IMR-90 (cell line): ENCODE measurements at regions not wholly inside any gene's neighbourhood (a gene's known extent, or its start where the extent isn't known, plus 50 kb on each side); places are given as distances from the start of the nearest gene placed in this dataset.

Experiments
- BHLHE40 ChIP-seq: fragments of 150-350 bp; IDR thresholded peaks from 2 replicates; pipeline ENCODE4 v1.6.1; 2016; ENCODE audit warnings: mild to moderate bottlenecking, low read depth, low read length
- CEBPB ChIP-seq: IDR thresholded peaks from 2 replicates; pipeline ENCODE4 v1.6.1; 2012; ENCODE audit warnings: low read depth, low read length, improper control_type of control experiment
- CTCF ChIP-seq: conservative IDR thresholded peaks from 2 replicates; pipeline ENCODE4 v1.5.1; 2012; ENCODE audit warnings: mild to moderate bottlenecking, low read depth, low read length, improper control_type of control experiment
- MAFK ChIP-seq: IDR thresholded peaks from 2 replicates; pipeline ENCODE4 v1.6.1; 2012; ENCODE audit warnings: low read depth, low read length, improper control_type of control experiment
- POLR2A ChIP-seq: IDR thresholded peaks from 2 replicates; pipeline ENCODE4 v1.6.1; 2012; ENCODE audit warnings: mild to moderate bottlenecking, low read depth, low read length
- USF2 ChIP-seq: fragments of 150-350 bp; IDR thresholded peaks from 2 replicates; pipeline ENCODE4 v1.6.1; 2017; ENCODE audit warnings: mild to moderate bottlenecking, antibody characterized with exemption, low read length, low read depth

- TF ChIP-seq CTCF (no peak), MAFK (no peak), CEBPB (no peak), POLR2A (no peak), USF2 (no peak), BHLHE40 (no peak)
Observed at GRCh38 chr10:78727728-78728127, 341.0 kb upstream of the ZMIZ1 start.
